Endothelial cell of umbilical vein (primary cell): ENCODE measurements at regions not wholly inside any gene's neighbourhood (a gene's known extent, or its start where the extent isn't known, plus 50 kb on each side); places are given as distances from the start of the nearest gene placed in this dataset.

Experiments used
- BruUV-seq: library from RNA; stranded (reverse); fragments of 400-500 nt; replicated peaks from 2 replicates; lab custom pipeline; 2021; lab: Mats Ljungman, UMichigan
- CTCF ChIA-PET: fragments of 300-600, 350-600 bp; sonication (Branson Sonifier 250); formaldehyde crosslinking; loops from one replicate; lab custom pipeline; 2021; ENCODE audit warnings: antibody characterized with exemption, inconsistent platforms; lab: Charles Lee
- POLR2A ChIA-PET: fragments of 300-600, 350-600 bp; sonication (Branson Sonifier 250); formaldehyde crosslinking; loops from one replicate; lab custom pipeline; 2021; ENCODE audit warnings: antibody characterized with exemption, inconsistent platforms; lab: Charles Lee
- DNase-seq: peaks from one replicate; pipeline ENCODE4 v3.0.0-alpha.2; 2011; ENCODE audit warnings: low read depth, low spot score
- FAIRE-seq: peaks from 2 replicates; lab custom pipeline; 2011; peaks lifted over from hg19 to GRCh38; lab: Jason Lieb, UNC
- H2AFZ ChIP-seq: 2 replicates; pipeline ENCODE4 v1.6.0; 2012; ENCODE audit warnings: low read depth, low read length, control low read depth, inconsistent platforms
- H3K27ac ChIP-seq: 2 replicates; pipeline ENCODE4 v1.5.1; 2011; ENCODE audit warnings: low read depth, mild to moderate bottlenecking, control low read depth, low read length, moderate library complexity; ENCODE audit not compliant: insufficient read depth
- H3K27me3 ChIP-seq, 2 experiments: 2 replicates each; pipeline versions ENCODE4 v1.6.0 to v1.6.1; 2011; ENCODE audit warnings: low read length in 2 of 2, mixed read lengths in 1 of 2; ENCODE audit not compliant: control insufficient read depth in 2 of 2, insufficient read depth in 2 of 2
- H3K36me3 ChIP-seq, 2 experiments: 2 replicates in 1 of 2; 3 replicates in 1 of 2; pipeline ENCODE4 v1.5.1; 2011; ENCODE audit warnings: low read length in 2 of 2, mild to moderate bottlenecking in 1 of 2, moderate library complexity in 1 of 2; ENCODE audit not compliant: control insufficient read depth in 2 of 2, insufficient read depth in 2 of 2; ENCODE audit errors: extremely low read depth in 1 of 2
- H3K4me1 ChIP-seq: 3 replicates; pipeline ENCODE4 v1.5.1; 2011; ENCODE audit warnings: mild to moderate bottlenecking, low read length; ENCODE audit not compliant: control insufficient read depth, insufficient read depth; ENCODE audit errors: extremely low read depth
- H3K4me2 ChIP-seq: 2 replicates; pipeline ENCODE4 v1.6.1; 2011; ENCODE audit warnings: low read length, control low read depth, mixed read lengths; ENCODE audit not compliant: insufficient read depth
- H3K4me3 ChIP-seq, 3 experiments: fragments of 200-600 bp in 1 of 3; sonication (generic), shearing (Covaris generic) in 1 of 3; replicated peaks in 1 of 3; 2 replicates each; pipeline ENCODE4 v1.5.1; 2011 to 2016; ENCODE audit warnings: control low read depth in 3 of 3, low read length in 3 of 3, mild to moderate bottlenecking in 2 of 3, inconsistent platforms in 1 of 3, low read depth in 1 of 3, moderate library complexity in 1 of 3; ENCODE audit not compliant: insufficient read depth in 1 of 3
- H3K79me2 ChIP-seq: 2 replicates; pipeline ENCODE4 v1.6.0; 2012; ENCODE audit warnings: low read length, inconsistent platforms; ENCODE audit not compliant: control insufficient read depth, insufficient read depth
- H3K9ac ChIP-seq: replicated peaks from 2 replicates; pipeline ENCODE3; 2011; ENCODE audit warnings: low read length, control low read depth; ENCODE audit not compliant: insufficient read depth; ENCODE audit errors: extremely low read depth
- H3K9me1 ChIP-seq: replicated peaks from 3 replicates; pipeline ENCODE4 v1.6.0; 2011; ENCODE audit warnings: mild to moderate bottlenecking, low read length; ENCODE audit not compliant: control insufficient read depth, insufficient read depth; ENCODE audit errors: extremely low read depth
- H3K9me3 ChIP-seq: replicated peaks from 2 replicates; pipeline ENCODE4 v1.5.1; 2012; ENCODE audit warnings: low read length, inconsistent platforms; ENCODE audit not compliant: control insufficient read depth, insufficient read depth
- H4K20me1 ChIP-seq: replicated peaks from 2 replicates; pipeline ENCODE3; 2011; ENCODE audit warnings: mild to moderate bottlenecking, low read length; ENCODE audit not compliant: control insufficient read depth, insufficient read depth; ENCODE audit errors: extremely low read depth
- EZH2 ChIP-seq: IDR thresholded peaks from 2 replicates; pipeline ENCODE4 v1.6.1; 2012; ENCODE audit warnings: borderline replicate concordance, low read depth, mild to moderate bottlenecking, moderate library complexity, low read length, inconsistent platforms; ENCODE audit not compliant: severe bottlenecking
- FOS ChIP-seq: IDR thresholded peaks from 2 replicates; pipeline ENCODE4 v1.6.1; 2011; ENCODE audit warnings: mild to moderate bottlenecking, low read length, moderate library complexity, borderline replicate concordance; ENCODE audit not compliant: insufficient read depth
- GATA2 ChIP-seq: IDR thresholded peaks from 2 replicates; pipeline ENCODE4 v1.7.0; 2011; ENCODE audit warnings: low read depth, mild to moderate bottlenecking, moderate library complexity, mixed read lengths, low read length; ENCODE audit not compliant: insufficient read length, insufficient read depth
- JUN ChIP-seq: IDR thresholded peaks from 2 replicates; pipeline ENCODE4 v1.6.1; 2011; ENCODE audit warnings: borderline replicate concordance, low read depth; ENCODE audit not compliant: insufficient read length, insufficient read depth
- MAX ChIP-seq: IDR thresholded peaks from 2 replicates; pipeline ENCODE4 v1.6.1; 2011; ENCODE audit not compliant: insufficient read depth, insufficient read length
- MYC ChIP-seq: IDR thresholded peaks from one replicate; pipeline ENCODE4 v1.6.1; 2011; ENCODE audit warnings: mild to moderate bottlenecking, low read depth, low read length
- POLR2A ChIP-seq: IDR thresholded peaks from 2 replicates; pipeline ENCODE4 v1.6.1; 2012; ENCODE audit warnings: low read depth, mild to moderate bottlenecking, control low read depth, low read length
- dilution Hi-C: fragments of 300-500 bp; cut with MboI; formaldehyde crosslinking; loops from one replicate; pipeline ENCODE4 v1.15.0; 2019; ENCODE audit warnings: low sequenced_read_pairs; ENCODE audit not compliant: extremely low pct_ligation_motif_present
- intact Hi-C: fragments of 100-400 bp; cut with micrococcal nuclease; formaldehyde crosslinking; loops from one replicate; pipeline ENCODE4 v1.10.0; 2022

- Histone ChIP-seq H3K9me1 (no peaks in the 10 kb centered on the region), H3K27me3 (no peaks in the 10 kb centered on the region), H3K4me2 (no peak overlapping the region), H3K4me1 (peaks cover 6% of the 10 kb centered on the region), H3K9me3 (no peaks in the 10 kb centered on the region), H3K9ac (no peak overlapping the region), H2AFZ (no peak overlapping the region), H3K4me3 (no peak overlapping the region), H3K27ac (no peak overlapping the region), H4K20me1 (no peaks in the 10 kb centered on the region), H3K79me2 (no peaks in the 10 kb centered on the region), H3K36me3 (no peaks in the 10 kb centered on the region)
- TF ChIP-seq GATA2 (no peak), MYC (no peak), MAX (no peak), POLR2A (no peak)
- no TSS peak for BruUV-seq
- dilution Hi-C loops, result no loop called here
- ChIA-PET POLR2A (no interaction called here), CTCF (no interaction called here)
- intact Hi-C loops, result no loop called here
- DNase-seq (no peak), FAIRE-seq (no peak)
These were observed 700.7 kb downstream of the EPM2A start for GRCh38 chr6:145034664-145035063.

GRCh38 chr6:145036236-145036635, 699.1 kb downstream of the EPM2A start:
- POLR2A ChIA-PET, result no interaction called here
- H4K20me1 ChIP-seq, result no peaks in the 10 kb centered on the region
- no peak overlapping the region for H3K9ac ChIP-seq
- no peak overlapping the region for H2AFZ ChIP-seq
- CTCF ChIA-PET, result interaction anchor here (0.7 kb wide), 1 partner anchor 9 kb away, joined by 3 read pairs; no protein-coding TSS in a partner anchor
- no peaks in the 10 kb centered on the region for H3K9me3 ChIP-seq
- FAIRE-seq (no peak), DNase-seq (no peak)
- no peak overlapping the region for H3K27ac ChIP-seq
- intact Hi-C loops (no loop called here), dilution Hi-C loops (no loop called here)
- no peaks in the 10 kb centered on the region for H3K27me3 ChIP-seq
- H3K9me1 ChIP-seq, result no peaks in the 10 kb centered on the region
- H3K4me2 ChIP-seq, result no peak overlapping the region
- H3K79me2 ChIP-seq, result no peaks in the 10 kb centered on the region
- no peaks in the 10 kb centered on the region for H3K36me3 ChIP-seq
- no peaks in the 10 kb centered on the region for H3K4me1 ChIP-seq
- no TSS peak for BruUV-seq
- TF ChIP-seq MAX, result no peak
- TF ChIP-seq FOS, result no peak
- no peak for TF ChIP-seq MYC
- no peak for TF ChIP-seq EZH2
- TF ChIP-seq JUN, result no peak
- H3K4me3 ChIP-seq, result no peak overlapping the region
